Testis (tissue), 2 donors: ENCODE measurements at regions not wholly inside any gene's neighbourhood (a gene's known extent, or its start where the extent isn't known, plus 50 kb on each side); places are given as distances from the start of the nearest gene placed in this dataset.
"Not testable (repeated sequence)": the region's sequence is repeated elsewhere in the genome, so short reads cannot be mapped to it uniquely, and the experiment has no call there.

Source experiments
- POLR2A ChIP-seq: fragments of 450-650 bp; IDR thresholded peaks from one replicate; pipeline ENCODE4 v1.6.1; 2017; ENCODE audit warnings: antibody characterized with exemption, mild to moderate bottlenecking, moderate library complexity
- TF ChIP-seq, protein P1 (sequence below), 3 experiments: fragments of 450-650 bp in 2 of 3; fragments of 200-600 bp in 1 of 3; sonication (generic) in 1 of 3; IDR thresholded peaks; one replicate each; pipeline ENCODE4 v1.5.1; 2016 to 2019; ENCODE audit warnings: antibody characterized with exemption in 3 of 3, mild to moderate bottlenecking in 2 of 3, moderate library complexity in 1 of 3

DNA sequence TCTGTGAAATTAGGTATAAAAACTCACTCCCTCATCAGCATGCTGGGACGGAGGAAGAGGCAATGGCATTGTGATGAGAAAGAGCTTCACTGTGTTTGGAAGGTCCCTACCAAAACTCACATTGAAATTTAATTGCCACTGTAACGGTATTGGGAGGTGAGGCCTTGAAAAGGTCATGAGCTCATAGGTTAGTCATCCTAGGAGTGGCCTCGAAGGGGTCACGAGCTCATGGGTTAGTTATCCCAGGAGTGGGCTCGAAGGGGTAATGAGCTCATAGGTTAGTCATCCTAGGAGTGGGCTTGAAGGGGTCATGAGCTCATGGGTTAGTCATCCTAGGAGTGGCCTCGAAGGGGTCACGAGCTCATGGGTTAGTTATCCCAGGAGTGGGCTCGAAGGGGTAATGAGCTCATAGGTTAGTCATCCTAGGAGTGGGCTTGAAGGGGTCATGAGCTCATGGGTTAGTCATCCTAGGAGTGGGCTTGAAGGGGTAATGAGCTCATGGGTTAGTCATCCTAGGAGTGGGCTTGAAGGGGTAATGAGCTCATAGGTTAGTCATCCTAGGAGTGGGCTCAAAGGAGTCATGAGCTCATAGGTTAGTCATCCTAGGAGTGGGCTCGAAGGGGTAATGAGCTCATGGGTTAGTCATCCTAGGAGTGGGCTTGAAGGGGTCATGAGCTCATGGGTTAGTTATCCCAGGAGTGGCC lies 582.7 kb downstream of the GLRX3 start:
- TF ChIP-seq, protein P1, sequence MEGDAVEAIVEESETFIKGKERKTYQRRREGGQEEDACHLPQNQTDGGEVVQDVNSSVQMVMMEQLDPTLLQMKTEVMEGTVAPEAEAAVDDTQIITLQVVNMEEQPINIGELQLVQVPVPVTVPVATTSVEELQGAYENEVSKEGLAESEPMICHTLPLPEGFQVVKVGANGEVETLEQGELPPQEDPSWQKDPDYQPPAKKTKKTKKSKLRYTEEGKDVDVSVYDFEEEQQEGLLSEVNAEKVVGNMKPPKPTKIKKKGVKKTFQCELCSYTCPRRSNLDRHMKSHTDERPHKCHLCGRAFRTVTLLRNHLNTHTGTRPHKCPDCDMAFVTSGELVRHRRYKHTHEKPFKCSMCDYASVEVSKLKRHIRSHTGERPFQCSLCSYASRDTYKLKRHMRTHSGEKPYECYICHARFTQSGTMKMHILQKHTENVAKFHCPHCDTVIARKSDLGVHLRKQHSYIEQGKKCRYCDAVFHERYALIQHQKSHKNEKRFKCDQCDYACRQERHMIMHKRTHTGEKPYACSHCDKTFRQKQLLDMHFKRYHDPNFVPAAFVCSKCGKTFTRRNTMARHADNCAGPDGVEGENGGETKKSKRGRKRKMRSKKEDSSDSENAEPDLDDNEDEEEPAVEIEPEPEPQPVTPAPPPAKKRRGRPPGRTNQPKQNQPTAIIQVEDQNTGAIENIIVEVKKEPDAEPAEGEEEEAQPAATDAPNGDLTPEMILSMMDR (IDR thresholded peaks at IDR 0.05) = not testable (repeated sequence)
- not testable (repeated sequence) for TF ChIP-seq POLR2A
